ENCODE measurements at regions not wholly inside any gene's neighbourhood (a gene's known extent, or its start where the extent isn't known, plus 50 kb on each side); places are given as distances from the start of the nearest gene placed in this dataset.
"Not testable (repeated sequence)": the region's sequence is repeated elsewhere in the genome, so short reads cannot be mapped to it uniquely, and the experiment has no call there.

GRCh38 chr2:84373391-84373790, 85.7 kb downstream of the SUCLG1 start:
- no peak for DNase-seq

GRCh38 chr2:84362541-84362940, 96.5 kb downstream of the SUCLG1 start:
- no peak for DNase-seq

- peak; percentile 1 to 16 for DNase-seq
Measured at GRCh38 chr2:84338069-84338468, 121.0 kb downstream of the SUCLG1 start.

- no peak for DNase-seq
Measured at GRCh38 chr2:84327645-84328249, 131.3 kb downstream of the SUCLG1 start.

DNA sequence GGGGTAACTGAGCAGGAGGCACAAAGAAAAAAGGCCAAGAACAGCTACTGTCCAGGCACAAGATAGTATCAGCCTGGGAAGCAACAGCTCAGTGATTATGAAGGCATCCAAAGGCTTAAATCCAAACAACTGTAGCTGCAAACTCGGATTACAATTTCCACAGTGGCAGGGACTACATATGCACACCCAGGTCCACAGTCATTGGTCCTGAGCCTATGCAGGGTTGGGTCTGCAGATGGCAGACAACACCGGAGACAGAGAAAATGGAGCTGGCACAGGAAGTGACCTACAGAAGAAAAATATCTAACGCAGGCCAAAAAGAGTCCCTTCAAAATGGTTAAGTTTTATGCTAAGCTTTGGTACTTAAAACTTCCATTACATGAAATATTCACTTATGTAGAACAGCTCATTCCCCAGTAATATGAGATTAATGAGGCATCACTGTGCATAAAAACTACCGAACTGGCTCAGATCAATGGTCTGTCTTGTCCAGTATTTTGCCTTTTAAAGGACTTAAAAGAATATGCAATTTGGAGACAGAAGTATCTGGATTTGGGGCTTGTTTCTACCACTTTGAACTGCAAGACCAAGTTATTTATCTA, 132.1 kb downstream of the SUCLG1 start:
- no peak for DNase-seq

- no peak for DNase-seq
Measured at GRCh38 chr2:84323890-84324289, 135.2 kb downstream of the SUCLG1 start.

DNA sequence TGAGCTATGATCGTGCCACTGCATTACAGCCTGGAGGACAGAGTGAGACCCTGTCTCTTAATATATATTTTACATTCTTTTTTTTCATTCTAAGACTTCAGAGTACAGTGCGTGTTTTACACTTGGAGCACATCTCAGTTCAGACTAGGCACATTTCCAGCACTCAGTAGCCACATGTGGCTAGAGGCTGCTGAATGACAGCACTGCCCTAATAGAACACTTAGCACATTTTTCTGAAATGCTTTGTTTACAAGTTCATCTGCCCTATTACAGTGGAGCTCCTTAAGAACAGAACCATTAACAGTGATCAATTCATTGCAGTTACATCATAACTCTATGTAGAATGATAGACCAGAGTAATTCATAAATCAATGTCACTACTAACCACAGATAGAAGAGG, 138.1 kb downstream of the SUCLG1 start:
- DNase-seq = no peak

DNA sequence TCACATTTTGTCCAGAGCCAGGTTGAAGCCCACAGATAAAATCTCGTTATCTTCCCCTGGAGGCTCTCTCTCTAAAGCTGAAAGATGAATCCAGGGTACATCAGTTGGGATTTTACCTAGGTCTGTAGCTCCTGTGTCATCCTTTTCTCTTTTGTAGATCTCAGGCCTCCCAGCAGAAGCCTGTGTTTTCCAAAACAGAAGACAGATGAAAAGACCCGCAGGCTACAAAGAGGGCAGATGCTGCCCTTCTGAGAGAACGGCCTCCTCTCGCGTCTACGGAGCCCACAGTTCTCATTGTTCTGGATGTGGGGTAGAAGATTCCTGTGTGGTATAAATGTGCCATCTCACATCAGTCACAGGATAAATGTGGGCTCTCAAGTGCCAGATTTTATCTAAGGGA, 139.5 kb downstream of the SUCLG1 start:
- no peak for DNase-seq

GRCh38 chr2:84317135-84317534, 141.9 kb downstream of the SUCLG1 start:
- DNase-seq = no peak

DNA sequence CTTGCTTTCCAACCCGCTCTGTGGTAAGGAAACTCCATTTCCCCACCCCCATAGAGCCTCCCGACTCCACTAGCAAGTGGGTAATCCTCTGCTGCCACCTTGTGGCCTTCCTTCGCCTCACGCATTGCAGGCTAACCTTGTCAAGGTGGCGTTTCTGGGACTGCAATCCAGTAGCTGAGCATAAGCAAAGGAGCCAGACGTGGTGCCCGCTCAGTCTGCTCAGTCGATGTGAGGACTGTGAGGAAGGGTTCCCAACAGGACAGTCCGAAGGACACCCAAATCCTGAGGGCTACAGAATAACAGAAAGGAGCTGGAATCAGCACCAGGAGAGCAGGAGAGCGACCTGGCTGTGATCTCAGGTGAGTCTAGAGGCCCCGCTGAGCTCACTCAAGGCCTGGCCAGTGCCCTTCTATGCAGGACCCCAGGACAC, 144.2 kb downstream of the SUCLG1 start:
- peak; percentile 70 to 76 for DNase-seq

DNA sequence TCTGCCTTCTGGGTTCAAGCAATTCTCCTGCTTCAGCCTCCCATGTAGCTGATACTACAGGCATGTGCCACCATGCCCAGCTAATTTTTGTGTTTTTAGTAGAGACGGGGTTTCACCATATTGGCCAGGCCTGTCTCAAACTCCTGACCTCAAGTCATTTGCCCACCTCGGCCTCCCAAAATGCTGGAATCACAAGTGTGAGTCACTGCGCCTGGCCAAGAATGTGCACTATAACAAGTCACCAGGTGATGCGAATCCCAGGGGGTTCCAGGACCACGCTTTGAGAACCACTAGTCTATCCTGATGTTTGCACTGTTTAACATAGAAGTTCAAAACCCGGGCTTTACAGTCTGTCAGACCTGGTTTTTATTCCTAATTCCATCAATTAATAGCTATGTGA, 144.8 kb downstream of the SUCLG1 start:
- DNase-seq = no peak

DNA sequence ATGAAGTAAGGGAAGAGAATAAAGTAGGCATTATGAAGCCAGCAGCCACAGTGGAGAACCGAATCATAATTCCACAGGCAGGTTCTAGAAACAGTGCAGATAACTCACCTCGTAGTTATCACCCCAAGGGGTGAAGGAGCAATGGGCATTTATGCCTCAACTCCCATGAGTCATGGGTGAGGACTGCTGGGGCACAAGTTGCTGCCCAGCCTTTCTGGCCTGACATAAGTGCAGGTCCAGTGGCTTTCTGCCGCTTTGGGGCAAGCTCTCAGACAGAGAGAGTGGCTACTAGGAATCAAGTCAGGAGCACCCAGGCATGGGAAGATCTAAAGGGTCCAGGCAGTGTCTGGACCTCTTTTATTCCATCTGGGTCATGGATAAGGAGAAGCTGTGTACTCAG, 149.8 kb downstream of the SUCLG1 start:
- no peak for DNase-seq

DNA sequence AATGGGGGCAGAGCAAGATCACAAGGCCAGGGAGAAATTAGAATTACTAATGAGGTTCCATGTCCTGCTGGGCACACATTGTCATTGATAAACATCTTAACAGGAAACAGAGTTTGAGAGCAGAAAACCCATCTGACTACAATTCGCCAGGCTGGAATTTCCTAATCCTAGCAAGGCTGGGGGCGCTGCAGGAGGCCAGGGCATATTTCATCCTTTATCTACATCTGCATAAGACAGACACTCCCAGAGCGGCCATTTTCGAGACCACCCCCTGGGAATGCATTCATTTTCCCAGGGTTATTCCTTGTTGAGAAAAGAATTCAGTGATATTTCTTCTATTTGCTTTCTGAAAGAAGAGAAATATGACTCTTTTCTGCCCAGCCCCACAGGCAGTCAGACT, 152.7 kb downstream of the SUCLG1 start:
- DNase-seq = no peak

DNA sequence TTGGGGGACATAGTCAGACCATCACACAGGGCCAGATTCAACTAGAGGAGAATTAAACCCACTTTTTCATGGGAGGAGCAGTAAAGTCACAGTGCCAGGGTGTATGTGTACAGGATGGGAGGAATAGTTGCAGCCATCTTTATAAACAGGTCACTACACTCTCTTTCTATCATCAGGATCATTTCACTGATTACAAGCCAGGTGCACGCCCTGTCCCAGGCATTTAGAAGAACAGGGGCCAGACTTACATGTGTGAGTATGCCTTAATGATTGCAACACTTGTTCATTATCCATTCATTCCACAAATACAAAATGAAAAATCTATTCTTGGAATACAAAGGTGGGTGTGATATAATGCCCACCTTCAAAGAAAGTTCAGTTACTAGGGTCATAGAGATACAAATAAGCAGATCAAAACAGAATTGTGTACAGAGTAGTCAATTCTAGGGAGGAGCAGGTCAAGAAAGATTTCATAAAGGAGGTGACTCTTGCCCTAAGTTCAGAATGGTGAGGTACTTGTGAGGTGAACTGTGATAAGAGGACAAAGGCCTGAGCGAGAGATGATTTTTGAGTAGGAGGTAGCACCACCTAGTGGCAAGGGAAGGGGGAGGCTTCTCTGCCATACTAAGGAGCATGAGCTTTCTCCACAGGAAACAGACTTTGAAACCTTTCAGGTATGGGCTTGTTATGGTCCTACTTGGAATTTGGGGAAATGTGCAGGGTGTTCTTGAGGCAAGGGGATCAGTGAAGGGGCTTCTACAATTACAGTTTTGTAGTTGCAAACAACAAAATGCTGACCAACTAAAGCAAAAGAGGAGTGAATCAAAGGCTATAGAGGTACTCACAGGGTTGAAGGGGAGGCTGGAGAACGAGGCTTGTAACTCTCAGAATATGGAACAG, 156.3 kb downstream of the SUCLG1 start:
- DNase-seq = peak; percentile 41 to 49

GRCh38 chr2:84301717-84302116, 157.4 kb downstream of the SUCLG1 start:
- no peak for DNase-seq

DNA sequence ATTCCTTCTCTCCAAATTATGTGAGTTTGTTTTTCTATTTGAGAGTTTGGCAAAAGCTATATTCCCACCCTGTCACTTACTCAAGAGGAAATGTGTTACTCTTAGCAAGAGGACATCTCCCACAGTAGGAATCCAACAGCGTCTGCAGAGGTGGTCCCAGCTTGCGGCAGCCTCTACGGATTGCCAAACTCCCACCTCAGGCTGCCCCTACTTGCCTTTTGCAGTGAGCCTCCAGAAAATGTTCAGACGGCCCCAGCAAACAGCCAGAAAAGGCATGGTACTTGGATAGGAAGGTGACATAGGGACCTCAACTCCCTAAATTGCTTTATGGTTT, 158.4 kb downstream of the SUCLG1 start:
- DNase-seq = no peak

GRCh38 chr2:84300001-84300695, 158.9 kb downstream of the SUCLG1 start:
- DNase-seq = not testable (repeated sequence)

DNA sequence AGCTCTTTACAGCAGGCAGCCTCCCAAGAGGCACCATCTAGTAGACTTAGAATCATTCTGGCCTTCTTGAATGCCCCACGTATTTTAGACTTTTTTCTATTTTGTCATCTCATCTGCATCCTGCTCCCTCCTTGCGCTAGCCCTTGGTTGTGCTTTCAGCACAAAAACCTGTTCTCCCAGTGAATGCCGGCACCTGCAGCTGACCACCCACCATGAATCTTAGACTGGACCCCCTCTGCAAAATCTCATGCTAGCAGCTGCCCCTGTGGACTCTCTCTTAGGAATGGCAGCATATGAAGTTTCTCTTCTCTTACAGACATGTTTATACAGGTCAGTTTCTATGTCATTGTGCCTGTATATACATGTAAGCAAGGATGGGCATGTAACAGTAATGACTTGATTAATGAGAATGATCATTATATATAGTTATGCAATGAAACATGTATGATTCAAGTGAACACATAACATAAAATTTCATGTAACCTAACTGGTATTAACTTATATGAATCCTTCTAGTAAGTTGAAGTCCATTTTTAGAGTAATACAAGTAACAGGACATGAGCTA, 159.8 kb downstream of the SUCLG1 start:
- no peak for DNase-seq

DNA sequence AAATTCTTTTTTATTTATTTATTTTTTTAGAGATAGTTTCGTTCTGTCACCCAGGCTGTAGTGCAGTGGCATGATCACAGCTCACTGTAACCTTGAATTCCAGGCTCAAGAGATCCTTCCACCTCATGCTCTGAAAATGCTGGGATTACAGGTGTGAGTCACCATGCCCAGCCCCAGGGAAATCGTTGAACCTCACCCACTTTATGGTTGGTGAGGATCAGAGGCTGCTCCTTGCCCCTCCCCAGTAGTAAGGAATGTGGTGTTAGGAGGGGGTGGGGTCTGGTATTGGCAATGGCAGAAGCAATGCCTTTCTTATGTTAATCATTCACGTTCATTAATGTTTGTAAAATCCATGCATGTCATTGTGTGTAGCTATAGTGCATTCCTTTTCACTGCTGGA, 161.9 kb downstream of the SUCLG1 start:
- DNase-seq = no peak

DNA sequence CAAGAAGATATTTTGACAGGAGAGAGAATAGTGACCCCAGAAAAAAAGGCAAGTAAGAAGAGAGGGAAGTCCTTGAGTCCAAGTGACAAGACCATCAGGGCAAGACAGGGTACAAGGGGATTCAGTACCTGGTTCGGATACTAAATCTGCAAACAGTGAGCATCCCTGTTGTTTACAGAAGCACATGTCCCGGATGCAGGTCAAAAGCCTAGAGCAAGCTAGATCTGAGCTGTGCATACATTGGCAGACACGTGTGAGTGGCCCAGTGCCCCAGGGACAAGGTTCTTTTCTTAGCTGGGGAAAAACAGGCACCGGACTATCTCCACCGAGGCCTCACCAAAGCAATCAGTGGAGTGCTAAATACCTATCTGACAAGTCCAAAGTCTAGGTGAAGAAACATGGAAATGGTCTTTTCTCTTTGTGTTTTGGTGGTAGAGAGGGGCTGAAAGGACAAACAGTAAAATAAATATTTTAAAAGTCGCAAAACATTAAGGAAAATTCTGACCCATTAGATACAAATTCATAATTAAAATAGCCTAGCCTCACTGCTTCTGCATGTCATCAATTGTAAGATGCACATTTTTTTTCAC, 165.2 kb downstream of the SUCLG1 start:
- no peak for DNase-seq

DNA sequence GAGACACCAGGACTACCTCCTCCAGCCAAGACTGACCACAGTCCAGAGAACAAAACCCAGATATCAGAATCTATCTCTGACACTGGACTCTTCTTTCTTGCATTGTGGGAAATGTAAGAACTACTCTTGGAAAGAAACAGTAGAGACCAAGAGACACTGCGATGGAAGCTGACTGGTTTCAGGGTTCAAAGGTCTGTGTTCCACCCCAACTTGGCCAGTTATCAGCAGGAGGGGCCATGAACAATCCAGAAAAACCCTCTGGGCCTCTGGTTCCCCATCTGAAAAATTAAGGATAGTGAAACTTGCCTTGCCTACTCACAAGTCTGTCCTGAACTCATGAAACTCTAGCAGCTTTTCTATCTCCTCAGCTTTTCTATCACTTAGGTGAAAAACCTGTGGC, 166.5 kb downstream of the SUCLG1 start:
- DNase-seq = no peak

GRCh38 chr2:84290537-84290936, 168.5 kb downstream of the SUCLG1 start:
- DNase-seq = no peak

- no peak for DNase-seq
Measured at GRCh38 chr2:84288293-84288692, 170.8 kb downstream of the SUCLG1 start.
